ENCODE measurements at regions not wholly inside any gene's neighbourhood (a gene's known extent, or its start where the extent isn't known, plus 50 kb on each side); places are given as distances from the start of the nearest gene placed in this dataset.
"Not testable (repeated sequence)": the region's sequence is repeated elsewhere in the genome, so short reads cannot be mapped to it uniquely, and the experiment has no call there.

DNA sequence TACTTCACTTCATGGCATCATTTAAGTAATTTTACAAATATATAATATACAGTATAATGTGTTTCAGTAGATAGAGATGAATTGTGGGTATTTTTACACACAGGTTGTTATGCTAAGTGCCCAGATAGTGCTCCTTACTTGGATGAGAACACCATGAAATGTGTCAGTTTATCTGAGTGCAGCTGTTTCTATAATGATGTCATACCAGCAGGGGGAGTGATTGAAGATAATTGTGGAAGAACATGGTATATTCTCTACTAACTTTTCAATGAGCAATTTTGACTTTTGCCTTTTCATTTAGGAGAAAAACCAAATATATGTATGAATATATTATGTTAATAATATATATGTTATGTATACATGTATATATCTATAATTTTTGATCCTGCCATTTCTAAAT is 221.6 kb downstream of the LRRK2 start:
- Histone ChIP-seq H3K4me3 (replicated peaks in 1 of 4; ENCODE audit: control extremely low read depth in 1 of 4, insufficient read depth in 1 of 4, low read depth in 3 of 4, low read length in 4 of 4) (no peak overlapping the region), H3K79me2 (ENCODE audit: control insufficient read depth, insufficient read depth, low read length) (no peaks in the 10 kb centered on the region), H3K27ac (ENCODE audit: insufficient read depth, low read length) (no peak overlapping the region), H4K20me1 (ENCODE audit: control insufficient read depth, extremely low read depth, insufficient read depth, low read length) (no peaks in the 10 kb centered on the region), H3K36me3 (ENCODE audit: control insufficient read depth, insufficient read depth, low read length) (no peaks in the 10 kb centered on the region), H3K27me3 (ENCODE audit: control insufficient read depth, insufficient read depth, low read length) (no peaks in the 10 kb centered on the region), H3K4me1 (ENCODE audit: control insufficient read depth, extremely low read depth, insufficient read depth, low read length) (no peaks in the 10 kb centered on the region), H2AFZ (ENCODE audit: low read length) (no peak overlapping the region), H3K4me2 (ENCODE audit: extremely low read depth, insufficient read depth, low read length) (no peak overlapping the region), H3K9me3 (ENCODE audit: control insufficient read depth, insufficient read depth, low read depth, low read length) (no peaks in the 10 kb centered on the region), H3K9ac (ENCODE audit: insufficient read depth, low read length) (no peak overlapping the region)
- DNase-seq (ENCODE audit: low read depth in 2 of 2) = no peak
- TF ChIP-seq, protein P1, sequence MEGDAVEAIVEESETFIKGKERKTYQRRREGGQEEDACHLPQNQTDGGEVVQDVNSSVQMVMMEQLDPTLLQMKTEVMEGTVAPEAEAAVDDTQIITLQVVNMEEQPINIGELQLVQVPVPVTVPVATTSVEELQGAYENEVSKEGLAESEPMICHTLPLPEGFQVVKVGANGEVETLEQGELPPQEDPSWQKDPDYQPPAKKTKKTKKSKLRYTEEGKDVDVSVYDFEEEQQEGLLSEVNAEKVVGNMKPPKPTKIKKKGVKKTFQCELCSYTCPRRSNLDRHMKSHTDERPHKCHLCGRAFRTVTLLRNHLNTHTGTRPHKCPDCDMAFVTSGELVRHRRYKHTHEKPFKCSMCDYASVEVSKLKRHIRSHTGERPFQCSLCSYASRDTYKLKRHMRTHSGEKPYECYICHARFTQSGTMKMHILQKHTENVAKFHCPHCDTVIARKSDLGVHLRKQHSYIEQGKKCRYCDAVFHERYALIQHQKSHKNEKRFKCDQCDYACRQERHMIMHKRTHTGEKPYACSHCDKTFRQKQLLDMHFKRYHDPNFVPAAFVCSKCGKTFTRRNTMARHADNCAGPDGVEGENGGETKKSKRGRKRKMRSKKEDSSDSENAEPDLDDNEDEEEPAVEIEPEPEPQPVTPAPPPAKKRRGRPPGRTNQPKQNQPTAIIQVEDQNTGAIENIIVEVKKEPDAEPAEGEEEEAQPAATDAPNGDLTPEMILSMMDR (conservative IDR thresholded peaks at IDR 0.05 in 1 of 2, IDR thresholded peaks at IDR 0.05 in 1 of 2; ENCODE audit: low read depth in 1 of 2, low read length in 2 of 2) = peak; percentile 18 to 26
- no peak for TF ChIP-seq EZH2 (IDR thresholded peaks at IDR 0.05; ENCODE audit: low read length, missing control alignments)

DNA sequence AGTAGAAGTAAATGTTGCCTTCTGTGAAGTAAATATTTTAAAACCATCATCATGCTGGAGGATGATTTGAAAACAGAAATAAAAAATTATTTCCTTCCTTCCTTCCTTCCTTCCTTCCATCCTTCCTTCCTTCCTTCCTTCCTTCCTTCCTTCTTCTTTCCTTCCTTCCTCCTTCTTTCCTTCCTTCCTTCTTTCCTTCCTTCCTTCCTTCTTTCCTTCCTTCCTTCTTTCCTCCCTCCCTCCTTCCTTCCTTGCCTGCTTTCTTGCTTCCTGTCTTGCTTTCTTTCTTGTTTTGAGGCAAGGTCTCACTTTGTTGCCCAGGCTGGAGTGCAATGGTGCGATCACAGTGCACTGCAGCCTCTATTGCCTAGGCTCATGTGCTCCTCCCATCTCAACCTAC is 223.7 kb downstream of the LRRK2 start:
- H3K4me3 ChIP-seq (replicated peaks in 1 of 4; ENCODE audit: control extremely low read depth in 1 of 4, insufficient read depth in 1 of 4, low read depth in 3 of 4, low read length in 4 of 4); H3K36me3 ChIP-seq (ENCODE audit: control insufficient read depth, insufficient read depth, low read length); H3K79me2 ChIP-seq (ENCODE audit: control insufficient read depth, insufficient read depth, low read length); H3K27me3 ChIP-seq (ENCODE audit: control insufficient read depth, insufficient read depth, low read length); H3K9ac ChIP-seq (ENCODE audit: insufficient read depth, low read length); H2AFZ ChIP-seq (ENCODE audit: low read length); H3K4me2 ChIP-seq (ENCODE audit: extremely low read depth, insufficient read depth, low read length); H3K27ac ChIP-seq (ENCODE audit: insufficient read depth, low read length); DNase-seq (ENCODE audit: low read depth in 2 of 2); H3K4me1 ChIP-seq (ENCODE audit: control insufficient read depth, extremely low read depth, insufficient read depth, low read length); H3K9me3 ChIP-seq (ENCODE audit: control insufficient read depth, insufficient read depth, low read depth, low read length); H4K20me1 ChIP-seq (ENCODE audit: control insufficient read depth, extremely low read depth, insufficient read depth, low read length): not testable (repeated sequence)

DNA sequence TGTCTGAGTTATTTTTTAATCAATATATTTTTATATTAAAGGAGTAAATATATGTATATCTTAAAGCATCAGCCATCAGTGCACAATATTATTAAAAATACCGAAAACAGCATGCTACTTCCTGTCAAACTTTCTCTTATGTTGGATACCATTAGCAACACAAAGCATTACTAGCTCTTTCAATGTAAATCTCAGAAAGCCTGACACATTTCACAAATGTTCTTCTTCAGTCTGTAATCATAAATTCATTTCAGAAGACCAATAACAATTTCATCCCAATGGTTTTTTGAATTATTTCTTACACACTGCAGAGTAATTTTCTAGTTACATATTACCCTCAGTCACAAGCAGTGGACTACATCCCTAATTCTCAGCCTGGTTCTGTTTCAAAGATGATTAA is 226.9 kb downstream of the LRRK2 start:
- Histone ChIP-seq H3K27ac (ENCODE audit: insufficient read depth, low read length) (no peak overlapping the region), H2AFZ (ENCODE audit: low read length) (no peak overlapping the region), H3K9ac (ENCODE audit: insufficient read depth, low read length) (no peak overlapping the region), H3K4me1 (ENCODE audit: control insufficient read depth, extremely low read depth, insufficient read depth, low read length) (no peaks in the 10 kb centered on the region), H3K4me3 (replicated peaks in 1 of 4; ENCODE audit: control extremely low read depth in 1 of 4, insufficient read depth in 1 of 4, low read depth in 3 of 4, low read length in 4 of 4) (no peak overlapping the region), H4K20me1 (ENCODE audit: control insufficient read depth, extremely low read depth, insufficient read depth, low read length) (no peaks in the 10 kb centered on the region), H3K9me3 (ENCODE audit: control insufficient read depth, insufficient read depth, low read depth, low read length) (no peaks in the 10 kb centered on the region), H3K27me3 (ENCODE audit: control insufficient read depth, insufficient read depth, low read length) (no peaks in the 10 kb centered on the region), H3K79me2 (ENCODE audit: control insufficient read depth, insufficient read depth, low read length) (no peaks in the 10 kb centered on the region), H3K36me3 (ENCODE audit: control insufficient read depth, insufficient read depth, low read length) (no peaks in the 10 kb centered on the region), H3K4me2 (ENCODE audit: extremely low read depth, insufficient read depth, low read length) (no peak overlapping the region)
- TF ChIP-seq EZH2 (IDR thresholded peaks at IDR 0.05; ENCODE audit: low read length, missing control alignments) = no peak
- TF ChIP-seq, protein P1 (conservative IDR thresholded peaks at IDR 0.05 in 1 of 2, IDR thresholded peaks at IDR 0.05 in 1 of 2; ENCODE audit: low read depth in 1 of 2, low read length in 2 of 2) = no peak
- no peak for DNase-seq (ENCODE audit: low read depth in 2 of 2)

DNA sequence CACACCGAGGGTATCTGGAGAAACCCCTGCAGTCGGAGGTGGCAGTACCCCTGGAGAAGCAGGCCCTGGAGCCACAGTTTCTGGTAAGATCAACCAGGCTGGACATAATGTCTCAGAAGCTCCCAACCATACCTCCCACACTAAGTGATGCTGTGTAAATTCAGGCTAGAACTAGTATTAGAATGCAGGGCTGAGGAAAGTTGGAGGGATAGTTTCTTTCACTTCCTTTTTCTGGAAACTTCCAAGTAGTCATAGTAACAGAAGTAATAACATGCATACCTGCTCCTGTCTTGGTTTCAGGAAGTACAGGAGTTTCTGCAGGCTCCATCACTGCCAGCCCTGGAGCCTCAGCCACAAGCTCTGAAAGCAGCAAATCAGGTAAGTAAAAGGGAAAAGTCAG is 228.1 kb upstream of the CNTN1 start:
- Histone ChIP-seq H3K9ac (ENCODE audit: insufficient read depth, low read length) (no peak overlapping the region), H4K20me1 (ENCODE audit: control insufficient read depth, extremely low read depth, insufficient read depth, low read length) (no peaks in the 10 kb centered on the region), H3K9me3 (ENCODE audit: control insufficient read depth, insufficient read depth, low read depth, low read length) (no peaks in the 10 kb centered on the region), H3K4me1 (ENCODE audit: control insufficient read depth, extremely low read depth, insufficient read depth, low read length) (no peaks in the 10 kb centered on the region), H3K27me3 (ENCODE audit: control insufficient read depth, insufficient read depth, low read length) (no peaks in the 10 kb centered on the region), H3K79me2 (ENCODE audit: control insufficient read depth, insufficient read depth, low read length) (no peaks in the 10 kb centered on the region), H3K27ac (ENCODE audit: insufficient read depth, low read length) (no peak overlapping the region), H3K36me3 (ENCODE audit: control insufficient read depth, insufficient read depth, low read length) (no peaks in the 10 kb centered on the region), H3K4me3 (replicated peaks in 1 of 4; ENCODE audit: control extremely low read depth in 1 of 4, insufficient read depth in 1 of 4, low read depth in 3 of 4, low read length in 4 of 4) (no peak overlapping the region), H3K4me2 (ENCODE audit: extremely low read depth, insufficient read depth, low read length) (no peak overlapping the region), H2AFZ (ENCODE audit: low read length) (no peak overlapping the region)
- TF ChIP-seq, protein P1 (conservative IDR thresholded peaks at IDR 0.05 in 1 of 2, IDR thresholded peaks at IDR 0.05 in 1 of 2; ENCODE audit: low read depth in 1 of 2, low read length in 2 of 2) = no peak
- no peak for TF ChIP-seq EZH2 (IDR thresholded peaks at IDR 0.05; ENCODE audit: low read length, missing control alignments)
- DNase-seq (ENCODE audit: low read depth in 2 of 2) = no peak
